HG02870 (cell line): ENCODE measurements at regions not wholly inside any gene's neighbourhood (a gene's known extent, or its start where the extent isn't known, plus 50 kb on each side); places are given as distances from the start of the nearest gene placed in this dataset.

ENCODE experiments used
- ATAC-seq: cut with Tn5 transposase; IDR thresholded peaks from one replicate; pipeline ENCODE4 v1.9.1; 2021; ENCODE audit warnings: mild to moderate bottlenecking, moderate library complexity; ENCODE audit not compliant: unreplicated experiment

GRCh38 chr10:29105516-29106215 is 183.2 kb upstream of the LYZL1 start:
- ATAC-seq, result no peak

GRCh38 chr10:29106287-29106686 is 182.6 kb upstream of the LYZL1 start:
- no peak for ATAC-seq

- ATAC-seq, result no peak
Measured at GRCh38 chr10:29107866-29108498, 180.9 kb upstream of the LYZL1 start.

- no peak for ATAC-seq
Measured at GRCh38 chr10:29109707-29110571, 178.9 kb upstream of the LYZL1 start.

GRCh38 chr10:29112827-29113615 is 175.8 kb upstream of the LYZL1 start:
- ATAC-seq, result no peak

- no peak for ATAC-seq
Measured at GRCh38 chr10:29113616-29113945, 175.3 kb upstream of the LYZL1 start.

GRCh38 chr10:29114141-29114540 is 174.7 kb upstream of the LYZL1 start:
- no peak for ATAC-seq

- no peak for ATAC-seq
Measured at GRCh38 chr10:29117781-29118180, 171.1 kb upstream of the LYZL1 start.

- no peak for ATAC-seq
Measured at GRCh38 chr10:29119374-29119773, 169.5 kb upstream of the LYZL1 start.

- ATAC-seq, result no peak
Measured at GRCh38 chr10:29120216-29120615, 168.7 kb upstream of the LYZL1 start.

GRCh38 chr10:29124864-29125263 is 164.0 kb upstream of the LYZL1 start:
- no peak for ATAC-seq

GRCh38 chr10:29127037-29127700 is 161.7 kb upstream of the LYZL1 start:
- ATAC-seq, result no peak

- no peak for ATAC-seq
Measured at GRCh38 chr10:29127731-29128130, 161.1 kb upstream of the LYZL1 start.

- ATAC-seq, result no peak
Measured at GRCh38 chr10:29130190-29130673, 158.6 kb upstream of the LYZL1 start.

- no peak for ATAC-seq
Measured at GRCh38 chr10:29131952-29132547, 156.8 kb upstream of the LYZL1 start.

GRCh38 chr10:29132551-29133111 is 156.2 kb upstream of the LYZL1 start:
- no peak for ATAC-seq

- ATAC-seq, result no peak
Measured at GRCh38 chr10:29135337-29135736, 153.5 kb upstream of the LYZL1 start.

- ATAC-seq, result no peak
Measured at GRCh38 chr10:29136411-29136810, 152.5 kb upstream of the LYZL1 start.

- no peak for ATAC-seq
Measured at GRCh38 chr10:29140151-29140550, 148.7 kb upstream of the LYZL1 start.

GRCh38 chr10:29140991-29141390 is 147.9 kb upstream of the LYZL1 start:
- no peak for ATAC-seq
